ENCODE measurements at regions not wholly inside any gene's neighbourhood (a gene's known extent, or its start where the extent isn't known, plus 50 kb on each side); places are given as distances from the start of the nearest gene placed in this dataset.

DNA sequence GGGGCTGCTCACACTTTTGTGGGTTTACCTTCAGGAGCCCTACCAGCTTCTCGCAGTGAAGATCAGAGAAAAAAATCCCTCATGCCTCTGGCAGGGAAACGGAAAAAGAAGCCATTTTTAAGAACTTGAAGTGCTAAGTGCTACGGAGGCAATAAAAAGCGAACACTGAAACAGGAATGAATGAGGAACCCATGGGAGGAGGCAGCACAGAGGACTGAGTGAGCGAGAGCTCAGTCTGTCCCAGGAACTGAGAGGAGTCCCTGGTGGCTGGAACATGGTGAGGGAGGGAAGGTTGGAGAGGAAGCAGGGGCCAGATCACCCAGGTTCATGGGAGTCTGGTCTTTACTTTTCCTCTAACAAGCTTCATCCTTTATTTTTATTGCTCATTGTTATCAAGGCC, 228.1 kb upstream of the PROK2 start:
- no peak overlapping the region for H3K27ac ChIP-seq (ENCODE audit: low read depth, low read length, poor library complexity, severe bottlenecking)
- ChIA-PET CTCF (no interaction called here), POLR2A (ENCODE audit: low non-redundant PET) (no interaction called here)
- TF ChIP-seq, protein P1, sequence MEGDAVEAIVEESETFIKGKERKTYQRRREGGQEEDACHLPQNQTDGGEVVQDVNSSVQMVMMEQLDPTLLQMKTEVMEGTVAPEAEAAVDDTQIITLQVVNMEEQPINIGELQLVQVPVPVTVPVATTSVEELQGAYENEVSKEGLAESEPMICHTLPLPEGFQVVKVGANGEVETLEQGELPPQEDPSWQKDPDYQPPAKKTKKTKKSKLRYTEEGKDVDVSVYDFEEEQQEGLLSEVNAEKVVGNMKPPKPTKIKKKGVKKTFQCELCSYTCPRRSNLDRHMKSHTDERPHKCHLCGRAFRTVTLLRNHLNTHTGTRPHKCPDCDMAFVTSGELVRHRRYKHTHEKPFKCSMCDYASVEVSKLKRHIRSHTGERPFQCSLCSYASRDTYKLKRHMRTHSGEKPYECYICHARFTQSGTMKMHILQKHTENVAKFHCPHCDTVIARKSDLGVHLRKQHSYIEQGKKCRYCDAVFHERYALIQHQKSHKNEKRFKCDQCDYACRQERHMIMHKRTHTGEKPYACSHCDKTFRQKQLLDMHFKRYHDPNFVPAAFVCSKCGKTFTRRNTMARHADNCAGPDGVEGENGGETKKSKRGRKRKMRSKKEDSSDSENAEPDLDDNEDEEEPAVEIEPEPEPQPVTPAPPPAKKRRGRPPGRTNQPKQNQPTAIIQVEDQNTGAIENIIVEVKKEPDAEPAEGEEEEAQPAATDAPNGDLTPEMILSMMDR (conservative IDR thresholded peaks at IDR 0.05; ENCODE audit: low read depth, low read length), result no peak
- TF ChIP-seq EZH2 (IDR thresholded peaks at IDR 0.05; ENCODE audit: borderline replicate concordance, low read depth, low read length, poor library complexity, severe bottlenecking), result no peak
- H3K36me3 ChIP-seq (ENCODE audit: insufficient read depth, low read length, poor library complexity, severe bottlenecking), result no peaks in the 10 kb centered on the region
- H3K27me3 ChIP-seq (replicated peaks; ENCODE audit: insufficient read depth, low read depth, low read length, poor library complexity), result no peaks in the 10 kb centered on the region
- no peaks in the 10 kb centered on the region for H3K4me1 ChIP-seq (ENCODE audit: insufficient read depth, low read length, poor library complexity, severe bottlenecking)
- no peak overlapping the region for H3K4me3 ChIP-seq (ENCODE audit: low read depth, low read length, poor library complexity, severe bottlenecking)
- intact Hi-C loops (cut with micrococcal nuclease; ENCODE audit: unreplicated experiment), result no loop called here
- no peak for DNase-seq (ENCODE audit: low spot score)
- no peaks in the 10 kb centered on the region for H3K9me3 ChIP-seq (ENCODE audit: low read depth, low read length, poor library complexity, severe bottlenecking)
- BruUV-seq (replicated peaks), result no TSS peak

GRCh38 chr3:72012363-72012762, 227.4 kb upstream of the PROK2 start:
- no TSS peak for BruUV-seq (replicated peaks)
- intact Hi-C loops (cut with micrococcal nuclease; ENCODE audit: unreplicated experiment), result no loop called here
- Histone ChIP-seq H3K27me3 (replicated peaks; ENCODE audit: insufficient read depth, low read depth, low read length, poor library complexity) (no peaks in the 10 kb centered on the region), H3K4me1 (ENCODE audit: insufficient read depth, low read length, poor library complexity, severe bottlenecking) (no peaks in the 10 kb centered on the region), H3K4me3 (ENCODE audit: low read depth, low read length, poor library complexity, severe bottlenecking) (no peak overlapping the region), H3K27ac (ENCODE audit: low read depth, low read length, poor library complexity, severe bottlenecking) (no peak overlapping the region), H3K9me3 (ENCODE audit: low read depth, low read length, poor library complexity, severe bottlenecking) (no peaks in the 10 kb centered on the region), H3K36me3 (ENCODE audit: insufficient read depth, low read length, poor library complexity, severe bottlenecking) (no peaks in the 10 kb centered on the region)
- CTCF ChIA-PET, result no interaction called here
- TF ChIP-seq, protein P1 (conservative IDR thresholded peaks at IDR 0.05; ENCODE audit: low read depth, low read length), result no peak
- no peak for TF ChIP-seq EZH2 (IDR thresholded peaks at IDR 0.05; ENCODE audit: borderline replicate concordance, low read depth, low read length, poor library complexity, severe bottlenecking)
- POLR2A ChIA-PET (ENCODE audit: low non-redundant PET), result no interaction called here
- DNase-seq (ENCODE audit: low spot score), result no peak

GRCh38 chr3:72011485-72011884, 226.5 kb upstream of the PROK2 start:
- no peak for DNase-seq (ENCODE audit: low spot score)
- TF ChIP-seq, protein P1 (conservative IDR thresholded peaks at IDR 0.05; ENCODE audit: low read depth, low read length), result no peak
- TF ChIP-seq EZH2 (IDR thresholded peaks at IDR 0.05; ENCODE audit: borderline replicate concordance, low read depth, low read length, poor library complexity, severe bottlenecking), result no peak
- Histone ChIP-seq H3K36me3 (ENCODE audit: insufficient read depth, low read length, poor library complexity, severe bottlenecking) (no peaks in the 10 kb centered on the region), H3K27ac (ENCODE audit: low read depth, low read length, poor library complexity, severe bottlenecking) (no peak overlapping the region), H3K4me3 (ENCODE audit: low read depth, low read length, poor library complexity, severe bottlenecking) (no peak overlapping the region), H3K27me3 (replicated peaks; ENCODE audit: insufficient read depth, low read depth, low read length, poor library complexity) (no peaks in the 10 kb centered on the region), H3K4me1 (ENCODE audit: insufficient read depth, low read length, poor library complexity, severe bottlenecking) (no peaks in the 10 kb centered on the region), H3K9me3 (ENCODE audit: low read depth, low read length, poor library complexity, severe bottlenecking) (no peaks in the 10 kb centered on the region)
- ChIA-PET CTCF (no interaction called here), POLR2A (ENCODE audit: low non-redundant PET) (no interaction called here)
- intact Hi-C loops (cut with micrococcal nuclease; ENCODE audit: unreplicated experiment), result no loop called here
- BruUV-seq (replicated peaks), result no TSS peak
